MCF 10A (cell line): ENCODE measurements at regions not wholly inside any gene's neighbourhood (a gene's known extent, or its start where the extent isn't known, plus 50 kb on each side); places are given as distances from the start of the nearest gene placed in this dataset.

Source experiments
- BruUV-seq: library from RNA; stranded (reverse); fragments of 400-500 nt; replicated peaks from 2 replicates; lab custom pipeline; 2021; lab: Mats Ljungman, UMichigan
- CTCF ChIA-PET: fragments of 300-600 bp; sonication (Branson Sonifier 250); formaldehyde crosslinking; extraction: SDS; loops from one replicate; lab custom pipeline; 2021; ENCODE audit warnings: antibody characterized with exemption, inconsistent platforms; lab: Yijun Ruan, JAX
- POLR2A ChIA-PET: fragments of 300-600, 350-650 bp; sonication (Branson Sonifier 250); formaldehyde crosslinking; extraction: SDS; loops from one replicate; lab custom pipeline; 2020; ENCODE audit warnings: antibody characterized with exemption, inconsistent platforms; lab: Yijun Ruan, JAX
- DNase-seq: peaks from one replicate; pipeline ENCODE4 v3.0.0-alpha.2; 2018; ENCODE audit not compliant: unreplicated experiment
- H3K27ac Mint-ChIP-seq: one replicate; pipeline ENCODE4 v1.8.0; 2022; ENCODE audit warnings: mild to moderate bottlenecking, low read depth, mixed read lengths; ENCODE audit not compliant: unreplicated experiment
- H3K27me3 Mint-ChIP-seq: one replicate; pipeline ENCODE4 v1.8.0; 2022; ENCODE audit warnings: mixed read lengths; ENCODE audit not compliant: insufficient read depth, unreplicated experiment
- H3K36me3 Mint-ChIP-seq: one replicate; pipeline ENCODE4 v1.8.0; 2022; ENCODE audit warnings: mild to moderate bottlenecking, moderate library complexity, mixed read lengths; ENCODE audit not compliant: insufficient read depth, unreplicated experiment
- H3K4me1 Mint-ChIP-seq: one replicate; pipeline ENCODE4 v1.8.0; 2022; ENCODE audit warnings: mixed read lengths; ENCODE audit not compliant: insufficient read depth, unreplicated experiment
- H3K4me3 Mint-ChIP-seq: one replicate; pipeline ENCODE4 v1.8.0; 2022; ENCODE audit warnings: mild to moderate bottlenecking, moderate library complexity, mixed read lengths; ENCODE audit not compliant: unreplicated experiment
- H3K9me3 Mint-ChIP-seq: one replicate; pipeline ENCODE4 v1.8.0; 2022; ENCODE audit warnings: mixed read lengths; ENCODE audit not compliant: unreplicated experiment
- CTCF ChIP-seq: fragments of 200-600 bp; IDR thresholded peaks from one replicate; pipeline ENCODE4 v1.8.0; 2022; ENCODE audit warnings: antibody characterized with exemption, mild to moderate bottlenecking; ENCODE audit not compliant: unreplicated experiment
- intact Hi-C: fragments of 100-400 bp; cut with micrococcal nuclease; formaldehyde crosslinking; loops from 2 replicates; pipeline ENCODE4 v1.14.1; 2022

GRCh38 chr3:128515-129172 is 67.9 kb upstream of the CHL1 start:
- intact Hi-C loops: no loop called here
- no peaks in the 10 kb centered on the region for H3K36me3 Mint-ChIP-seq
- no peaks in the 10 kb centered on the region for H3K4me1 Mint-ChIP-seq
- no peak for TF ChIP-seq CTCF
- peaks cover 7% of the 10 kb centered on the region for H3K9me3 Mint-ChIP-seq
- POLR2A ChIA-PET: no interaction called here
- DNase-seq: no peak
- no peak overlapping the region for H3K4me3 Mint-ChIP-seq
- H3K27ac Mint-ChIP-seq: no peak overlapping the region
- CTCF ChIA-PET: no interaction called here
- BruUV-seq: no TSS peak
- no peaks in the 10 kb centered on the region for H3K27me3 Mint-ChIP-seq

GRCh38 chr3:131151-131888 is 65.2 kb upstream of the CHL1 start:
- POLR2A ChIA-PET: no interaction called here
- TF ChIP-seq CTCF: no peak
- H3K4me1 Mint-ChIP-seq: no peaks in the 10 kb centered on the region
- CTCF ChIA-PET: no interaction called here
- H3K36me3 Mint-ChIP-seq: no peaks in the 10 kb centered on the region
- H3K27me3 Mint-ChIP-seq: no peaks in the 10 kb centered on the region
- intact Hi-C loops: no loop called here
- H3K27ac Mint-ChIP-seq: no peak overlapping the region
- H3K9me3 Mint-ChIP-seq: no peaks in the 10 kb centered on the region
- BruUV-seq: no TSS peak
- DNase-seq: no peak
- no peak overlapping the region for H3K4me3 Mint-ChIP-seq

- H3K4me3 Mint-ChIP-seq: no peak overlapping the region
- TF ChIP-seq CTCF: no peak
- BruUV-seq: no TSS peak
- intact Hi-C loops: no loop called here
- no peak for DNase-seq
- no peaks in the 10 kb centered on the region for H3K36me3 Mint-ChIP-seq
- H3K9me3 Mint-ChIP-seq: no peaks in the 10 kb centered on the region
- POLR2A ChIA-PET: no interaction called here
- H3K27me3 Mint-ChIP-seq: no peaks in the 10 kb centered on the region
- no peak overlapping the region for H3K27ac Mint-ChIP-seq
- H3K4me1 Mint-ChIP-seq: no peaks in the 10 kb centered on the region
- CTCF ChIA-PET: no interaction called here
Observed at GRCh38 chr3:132378-132777, 64.2 kb upstream of the CHL1 start.

- DNase-seq: no peak
- intact Hi-C loops: no loop called here
- H3K27ac Mint-ChIP-seq: no peak overlapping the region
- no peaks in the 10 kb centered on the region for H3K27me3 Mint-ChIP-seq
- BruUV-seq: no TSS peak
- TF ChIP-seq CTCF: no peak
- H3K36me3 Mint-ChIP-seq: no peaks in the 10 kb centered on the region
- CTCF ChIA-PET: no interaction called here
- POLR2A ChIA-PET: interaction anchor here (0.6 kb wide), 1 partner anchor 62 kb away, joined by 3 read pairs; no protein-coding TSS in a partner anchor
- H3K4me3 Mint-ChIP-seq: no peak overlapping the region
- H3K9me3 Mint-ChIP-seq: no peaks in the 10 kb centered on the region
- H3K4me1 Mint-ChIP-seq: no peaks in the 10 kb centered on the region
Observed at GRCh38 chr3:132904-133303, 63.7 kb upstream of the CHL1 start.
